ENCODE measurements at regions not wholly inside any gene's neighbourhood (a gene's known extent, or its start where the extent isn't known, plus 50 kb on each side); places are given as distances from the start of the nearest gene placed in this dataset.

DNA sequence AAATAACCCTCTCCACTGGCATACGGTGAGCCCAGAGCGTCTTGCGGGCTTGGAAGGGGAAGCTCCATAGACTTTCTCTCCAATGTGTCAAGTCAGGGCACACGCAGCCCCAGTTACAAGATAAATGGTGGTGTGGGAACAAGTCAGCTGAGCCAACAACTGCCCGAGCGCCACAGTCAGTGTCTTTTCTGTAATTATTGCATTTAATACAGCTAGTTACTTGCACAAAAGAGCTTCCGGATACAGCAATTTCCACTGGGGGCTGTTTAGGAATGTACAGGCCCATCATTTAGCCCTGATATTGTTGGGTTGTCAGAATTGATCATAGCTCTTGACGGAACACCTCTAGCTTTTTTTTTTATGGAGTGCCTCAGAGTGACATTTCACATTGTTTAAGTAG lies 193.5 kb upstream of the SP8 start:
- TF ChIP-seq, protein P1, sequence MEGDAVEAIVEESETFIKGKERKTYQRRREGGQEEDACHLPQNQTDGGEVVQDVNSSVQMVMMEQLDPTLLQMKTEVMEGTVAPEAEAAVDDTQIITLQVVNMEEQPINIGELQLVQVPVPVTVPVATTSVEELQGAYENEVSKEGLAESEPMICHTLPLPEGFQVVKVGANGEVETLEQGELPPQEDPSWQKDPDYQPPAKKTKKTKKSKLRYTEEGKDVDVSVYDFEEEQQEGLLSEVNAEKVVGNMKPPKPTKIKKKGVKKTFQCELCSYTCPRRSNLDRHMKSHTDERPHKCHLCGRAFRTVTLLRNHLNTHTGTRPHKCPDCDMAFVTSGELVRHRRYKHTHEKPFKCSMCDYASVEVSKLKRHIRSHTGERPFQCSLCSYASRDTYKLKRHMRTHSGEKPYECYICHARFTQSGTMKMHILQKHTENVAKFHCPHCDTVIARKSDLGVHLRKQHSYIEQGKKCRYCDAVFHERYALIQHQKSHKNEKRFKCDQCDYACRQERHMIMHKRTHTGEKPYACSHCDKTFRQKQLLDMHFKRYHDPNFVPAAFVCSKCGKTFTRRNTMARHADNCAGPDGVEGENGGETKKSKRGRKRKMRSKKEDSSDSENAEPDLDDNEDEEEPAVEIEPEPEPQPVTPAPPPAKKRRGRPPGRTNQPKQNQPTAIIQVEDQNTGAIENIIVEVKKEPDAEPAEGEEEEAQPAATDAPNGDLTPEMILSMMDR (conservative IDR thresholded peaks at IDR 0.05; ENCODE audit: low read depth, low read length) = no peak
- TF ChIP-seq POLR2A (IDR thresholded peaks at IDR 0.05; ENCODE audit: low read depth, low read length) (no peak), RAD21 (IDR thresholded peaks at IDR 0.05; ENCODE audit: low read length) (no peak), CHD1 (IDR thresholded peaks at IDR 0.05; ENCODE audit: low read depth, low read length) (no peak), RFX5 (IDR thresholded peaks at IDR 0.05; ENCODE audit: low read depth, low read length) (no peak), MXI1 (IDR thresholded peaks at IDR 0.05; ENCODE audit: borderline replicate concordance, low read depth, low read length) (no peak), MAFK (IDR thresholded peaks at IDR 0.05; ENCODE audit: low read depth, low read length) (no peak), BHLHE40 (IDR thresholded peaks at IDR 0.05; ENCODE audit: low read depth, low read length) (no peak), FOS (IDR thresholded peaks at IDR 0.05; ENCODE audit: low read depth, low read length) (no peak), CEBPB (IDR thresholded peaks at IDR 0.05; ENCODE audit: low read depth, low read length) (no peak)
- TF ChIP-seq, protein P2, sequence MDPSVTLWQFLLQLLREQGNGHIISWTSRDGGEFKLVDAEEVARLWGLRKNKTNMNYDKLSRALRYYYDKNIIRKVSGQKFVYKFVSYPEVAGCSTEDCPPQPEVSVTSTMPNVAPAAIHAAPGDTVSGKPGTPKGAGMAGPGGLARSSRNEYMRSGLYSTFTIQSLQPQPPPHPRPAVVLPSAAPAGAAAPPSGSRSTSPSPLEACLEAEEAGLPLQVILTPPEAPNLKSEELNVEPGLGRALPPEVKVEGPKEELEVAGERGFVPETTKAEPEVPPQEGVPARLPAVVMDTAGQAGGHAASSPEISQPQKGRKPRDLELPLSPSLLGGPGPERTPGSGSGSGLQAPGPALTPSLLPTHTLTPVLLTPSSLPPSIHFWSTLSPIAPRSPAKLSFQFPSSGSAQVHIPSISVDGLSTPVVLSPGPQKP (IDR thresholded peaks at IDR 0.05; ENCODE audit: borderline replicate concordance, low read depth, low read length) = no peak
